Sciatic nerve (tissue), 2 donors: ENCODE measurements at regions not wholly inside any gene's neighbourhood (a gene's known extent, or its start where the extent isn't known, plus 50 kb on each side); places are given as distances from the start of the nearest gene placed in this dataset.
"Not testable (repeated sequence)": the region's sequence is repeated elsewhere in the genome, so short reads cannot be mapped to it uniquely, and the experiment has no call there.

ENCODE experiments used
- ATAC-seq: fragments of 200-7000 bp; cut with Tn5 transposase; one replicate; pipeline ENCODE4 v1.9.1; 2020; ENCODE audit warnings: mild to moderate bottlenecking, moderate library complexity
- DNase-seq: peaks from one replicate; pipeline ENCODE4 v3.0.0-alpha.2; 2020; ENCODE audit warnings: low spot score
- intact Hi-C: fragments of 100-400 bp; cut with DNase I; formaldehyde crosslinking; loops from one replicate; pipeline ENCODE4 v1.14.2; 2022
- donor health status: DM: no; HTN: no; CAD: no.
- donor health status: DM: no; HTN: no; CAD: no.

DNA sequence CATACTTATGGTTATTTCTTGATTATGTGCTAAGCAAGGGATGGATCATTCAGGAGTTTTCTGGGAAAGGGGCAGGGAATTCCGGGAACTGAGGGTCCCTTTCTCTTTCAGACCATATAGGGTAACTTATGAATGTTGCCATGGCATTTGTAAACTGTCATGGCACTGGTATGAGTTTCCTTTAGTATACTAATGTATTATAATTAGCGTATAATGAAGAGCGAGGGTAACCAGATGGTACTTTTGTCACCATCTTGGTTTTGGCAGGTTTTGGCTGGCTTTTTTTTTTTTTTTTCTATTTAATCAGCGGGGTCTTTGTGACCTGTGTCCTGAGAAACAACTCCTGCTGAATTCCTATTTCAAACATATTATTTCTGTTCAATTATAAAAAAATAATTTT is 237.6 kb upstream of the PTER start:
- intact Hi-C loops: no loop called here
- DNase-seq: no peak
- no peak for ATAC-seq

DNA sequence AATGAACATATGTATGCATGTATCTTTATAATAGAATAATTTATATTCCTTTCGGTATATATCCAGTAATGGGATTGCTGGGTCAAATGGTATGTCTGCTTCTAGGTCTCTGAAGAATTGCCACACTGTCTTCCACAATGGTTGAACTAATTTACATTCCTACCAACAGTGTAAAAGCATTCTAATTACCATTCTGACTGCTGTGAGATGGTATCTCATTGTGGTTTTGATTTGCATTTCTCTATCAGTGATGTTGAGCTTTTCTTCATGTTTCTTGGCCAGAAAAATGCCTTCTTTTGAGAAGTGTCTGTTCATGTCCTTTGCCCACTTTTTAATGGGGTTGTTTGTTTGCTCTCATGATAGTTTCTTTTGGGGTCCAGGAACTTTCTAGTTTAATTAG is 213.2 kb upstream of the PTER start:
- intact Hi-C loops, DNase-seq, ATAC-seq: not testable (repeated sequence)

DNA sequence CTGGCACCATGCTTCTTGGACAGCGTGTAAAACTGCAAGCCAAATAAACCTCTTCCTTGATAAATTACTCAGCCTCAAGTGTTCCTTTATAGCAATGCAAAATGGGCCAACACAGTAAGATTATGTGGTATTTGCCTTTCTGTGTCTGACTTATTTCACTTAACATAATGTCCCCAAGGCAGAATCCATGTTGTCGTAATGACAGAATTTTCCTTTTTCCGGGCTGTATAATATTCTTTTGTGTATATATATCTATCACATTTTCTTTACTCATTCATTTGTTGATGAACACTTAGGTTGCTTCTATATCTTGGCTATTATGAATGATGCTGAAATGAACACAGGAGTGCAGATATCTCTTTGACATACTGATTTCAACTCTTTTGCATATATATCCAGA is 209.1 kb upstream of the PTER start:
- DNase-seq (no peak), ATAC-seq (no peak)
- intact Hi-C loops: no loop called here

DNA sequence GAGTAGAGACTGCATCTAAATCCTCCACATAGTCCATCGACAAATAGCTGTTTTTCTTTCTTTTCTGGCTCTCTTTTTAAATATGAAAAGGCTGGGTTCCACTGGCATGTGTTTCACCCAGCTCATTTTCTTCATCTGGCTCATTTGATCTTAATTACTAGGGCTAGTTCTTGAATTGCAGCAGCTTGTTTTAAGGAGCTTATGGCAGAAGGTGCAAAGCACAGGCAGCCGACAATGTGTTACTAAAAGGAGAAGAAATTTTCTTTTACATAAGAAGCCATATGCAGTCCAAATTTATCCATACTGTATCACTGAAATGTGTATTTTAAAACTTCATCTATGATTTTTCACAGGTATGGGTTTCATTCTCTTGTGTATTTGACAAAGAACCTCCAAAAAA is 205.6 kb upstream of the PTER start:
- ATAC-seq (no peak), DNase-seq (no peak)
- intact Hi-C loops: no loop called here

DNA sequence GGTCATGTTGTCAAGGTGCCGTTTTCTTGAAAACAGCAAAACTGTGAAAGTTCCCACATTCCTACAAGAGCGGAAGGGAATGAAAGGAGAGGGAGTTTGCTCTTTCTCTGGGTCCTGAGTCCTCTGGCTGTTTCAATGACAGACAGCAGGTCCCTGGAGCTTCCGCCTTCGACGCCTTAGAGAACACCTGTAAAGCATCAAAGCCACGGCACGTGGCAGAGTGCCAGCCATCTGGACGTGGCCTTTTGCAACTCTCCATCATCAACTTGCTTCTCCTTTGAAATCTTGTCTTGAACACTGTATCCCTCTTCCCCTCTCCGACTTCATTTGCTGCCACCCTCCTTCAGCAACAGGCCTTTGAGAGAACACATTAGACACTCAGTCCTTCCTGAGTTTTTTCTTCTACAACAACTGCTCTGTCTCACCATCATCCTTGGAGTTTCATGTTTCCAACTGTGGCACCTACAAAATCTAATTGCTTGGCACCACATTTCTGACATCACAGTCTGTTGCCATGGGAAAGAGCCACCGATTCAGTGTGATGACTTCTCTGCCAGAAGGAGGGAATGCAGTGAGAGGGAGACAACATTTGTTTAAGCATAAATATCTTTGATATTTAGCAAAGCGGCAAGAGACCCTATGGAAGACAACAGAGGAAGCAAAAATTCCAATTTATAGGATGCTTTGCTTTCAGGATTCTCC is 204.9 kb upstream of the PTER start:
- DNase-seq (no peak), ATAC-seq (no peak)
- intact Hi-C loops: no loop called here

DNA sequence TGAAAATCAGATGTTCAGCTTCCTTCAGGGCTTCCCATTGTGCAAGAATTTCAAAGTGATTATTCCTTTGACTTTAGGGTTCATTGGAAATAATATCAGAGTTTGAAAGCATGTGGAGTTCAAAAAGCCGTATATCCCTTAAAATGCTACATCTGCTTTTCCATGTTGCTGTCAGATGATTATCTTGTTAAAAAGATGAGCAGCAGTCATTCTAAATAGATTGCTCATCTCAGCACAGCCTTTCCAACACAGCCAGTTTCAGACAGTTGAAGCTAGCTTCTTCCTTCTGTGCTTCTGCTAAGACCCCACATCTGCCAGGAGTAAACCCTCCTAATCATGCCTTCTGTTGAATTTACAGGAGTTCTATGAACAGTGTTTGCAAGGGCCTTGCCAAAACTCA is 204.4 kb upstream of the PTER start:
- no peak for ATAC-seq
- no peak for DNase-seq
- intact Hi-C loops: no loop called here

DNA sequence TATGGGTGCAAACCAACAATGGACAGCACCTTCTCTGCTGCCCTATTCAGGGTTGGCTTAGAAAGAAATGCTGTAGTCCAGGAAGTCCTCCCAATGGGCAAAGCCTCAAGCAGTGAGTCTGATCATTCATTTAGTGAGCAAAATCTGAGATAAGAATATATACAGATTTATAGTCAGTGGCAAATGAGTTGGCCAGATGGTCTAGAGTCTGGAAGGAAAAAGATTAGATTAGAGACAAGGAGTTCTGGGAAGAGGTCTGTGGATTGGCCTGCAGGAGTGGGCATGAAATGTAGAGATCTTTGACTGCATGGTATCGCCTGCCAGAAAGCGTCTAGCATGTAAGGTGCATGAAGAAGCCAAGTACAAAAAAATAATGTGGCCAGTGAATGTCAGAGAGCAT is 201.9 kb upstream of the PTER start:
- ATAC-seq (no peak), DNase-seq (no peak)
- intact Hi-C loops: no loop called here

DNA sequence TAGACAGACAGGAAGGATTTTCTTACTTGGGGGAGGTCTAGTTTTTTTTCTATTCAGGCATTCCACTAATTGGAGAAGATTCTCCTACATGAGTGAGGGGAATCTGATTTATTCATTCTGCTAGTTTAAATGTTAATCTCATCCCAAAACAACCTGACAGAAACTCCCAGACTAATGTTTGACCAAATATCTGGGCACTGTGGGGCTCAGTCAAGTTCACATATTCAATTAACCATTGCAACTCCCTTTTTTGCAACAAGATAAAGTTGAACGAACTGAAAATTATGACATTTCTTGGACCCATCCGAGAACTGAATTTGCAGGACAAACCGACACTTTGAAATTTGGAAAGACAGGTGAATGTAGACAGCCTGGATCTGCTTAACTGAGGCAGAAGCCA is 194.4 kb upstream of the PTER start:
- ATAC-seq (no peak), DNase-seq (no peak)

DNA sequence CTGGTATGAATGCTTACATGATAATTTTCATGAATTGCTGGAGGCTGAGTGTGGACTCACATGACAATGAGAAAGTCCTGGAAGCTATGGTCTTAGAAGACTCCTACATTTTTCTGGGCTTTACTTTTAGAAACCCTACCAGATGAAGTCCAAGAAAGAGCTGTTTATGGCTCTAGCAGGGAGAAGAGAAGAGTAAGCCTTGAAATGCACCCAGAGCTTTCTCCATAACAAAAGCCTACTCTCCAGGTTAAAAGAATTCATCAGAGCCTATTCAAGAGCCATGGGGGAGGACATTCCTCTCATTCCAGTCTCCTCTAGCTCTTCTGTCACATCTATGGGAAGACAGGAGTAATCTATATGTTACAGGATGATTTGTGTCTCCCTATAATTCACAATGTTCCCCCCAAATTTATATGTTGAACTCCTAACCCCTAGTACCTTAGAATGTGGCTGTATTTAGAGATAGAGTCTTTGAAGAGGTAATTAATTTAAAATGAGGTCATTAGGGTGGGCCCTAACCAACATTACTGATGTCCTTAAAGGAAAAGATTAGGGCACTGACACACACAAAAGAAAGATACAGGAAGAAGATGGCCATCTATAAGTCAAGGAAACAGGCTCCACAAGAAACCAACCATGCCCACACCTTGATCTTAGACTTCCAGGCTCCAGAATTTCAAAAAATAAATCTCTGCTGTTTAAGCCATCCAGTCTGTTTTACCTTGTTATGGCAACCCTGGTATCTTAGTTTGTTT is 193.8 kb upstream of the PTER start:
- DNase-seq: no peak
- ATAC-seq: no peak
- intact Hi-C loops: loop anchor here (1.0 kb wide), 1 partner anchor 23 kb away; no protein-coding TSS in a partner anchor

More for the DNA sequence above, 194.4 kb upstream of the PTER start:
- intact Hi-C loops: loop anchor here (1.0 kb wide), 1 partner anchor 24 kb away; no protein-coding TSS in a partner anchor

DNA sequence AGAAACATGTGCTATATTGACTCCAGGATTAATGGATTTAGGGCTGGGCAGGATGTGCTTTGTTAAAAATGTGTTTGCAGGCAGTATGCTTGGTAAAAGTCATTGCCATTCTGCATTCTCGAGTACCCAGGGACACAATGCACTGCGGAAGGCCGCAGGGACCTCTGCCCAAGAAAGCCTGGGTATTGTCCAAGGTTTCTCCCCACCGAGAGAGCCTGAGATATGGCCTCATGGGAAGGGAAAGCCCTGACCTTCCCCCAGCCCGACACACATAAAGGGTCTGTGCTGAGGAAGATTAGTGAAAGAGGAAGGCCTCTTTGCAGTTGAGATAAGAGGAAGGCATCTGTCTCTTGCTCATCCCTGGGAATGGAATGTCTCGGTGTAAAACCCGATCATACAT is 186.7 kb upstream of the PTER start:
- DNase-seq, intact Hi-C loops: not testable (repeated sequence)

DNA sequence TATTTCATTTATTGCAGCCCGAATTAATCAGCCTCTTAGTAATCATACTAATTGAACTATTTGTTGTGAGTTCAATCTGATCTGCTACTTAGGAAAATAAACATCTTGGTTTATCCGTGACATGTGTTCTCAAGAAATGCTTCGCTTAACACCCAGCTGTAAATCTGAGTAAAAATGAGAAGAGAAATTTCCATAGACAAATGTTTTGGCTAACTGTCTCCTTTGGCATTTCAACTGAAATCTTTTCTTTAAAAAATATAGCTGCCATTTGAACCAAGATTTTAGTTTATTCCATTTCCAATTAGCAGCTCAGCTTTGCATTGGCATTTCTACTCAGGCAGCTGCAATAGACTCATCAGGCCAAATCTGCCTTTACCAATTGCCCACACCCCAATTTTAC is 180.5 kb upstream of the PTER start:
- DNase-seq (no peak), ATAC-seq (no peak)
- intact Hi-C loops: no loop called here

More for the DNA sequence above, 186.7 kb upstream of the PTER start:
- ATAC-seq: not testable (repeated sequence)

DNA sequence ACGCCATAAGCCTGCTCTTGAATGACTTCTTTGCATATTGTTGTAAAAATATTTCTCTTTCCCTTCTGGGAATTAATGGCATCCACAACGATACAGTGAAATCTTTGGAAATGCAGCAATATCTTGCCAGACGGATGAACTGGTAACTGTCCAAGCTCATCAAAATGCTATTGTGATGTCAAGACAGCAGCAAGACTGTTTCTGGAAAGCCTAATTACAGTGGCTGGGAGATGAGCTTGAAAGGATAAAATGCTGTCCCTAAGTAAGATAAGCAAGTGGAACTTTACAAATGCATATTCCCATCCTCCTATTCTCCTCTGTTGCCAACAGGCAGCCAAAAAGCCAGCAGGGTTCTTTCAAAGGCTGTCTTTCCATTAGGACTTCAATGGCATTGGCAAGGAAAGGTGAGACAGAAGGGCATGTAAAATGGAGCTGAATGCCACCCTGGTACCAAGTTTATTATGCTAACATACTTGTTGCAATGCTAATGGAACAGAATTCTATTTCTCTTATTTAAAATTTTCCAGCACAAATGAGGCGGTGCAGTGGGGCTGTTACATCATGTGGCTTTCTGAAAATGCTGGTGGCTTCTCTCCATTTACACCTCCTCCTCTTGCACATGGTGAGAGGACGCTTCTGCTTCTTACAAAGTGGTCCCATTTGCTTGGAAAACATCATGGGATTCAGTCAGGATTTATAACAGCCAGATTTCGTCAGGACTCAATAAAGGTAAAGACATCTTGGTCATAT is 178.3 kb upstream of the PTER start:
- intact Hi-C loops: no loop called here

DNA sequence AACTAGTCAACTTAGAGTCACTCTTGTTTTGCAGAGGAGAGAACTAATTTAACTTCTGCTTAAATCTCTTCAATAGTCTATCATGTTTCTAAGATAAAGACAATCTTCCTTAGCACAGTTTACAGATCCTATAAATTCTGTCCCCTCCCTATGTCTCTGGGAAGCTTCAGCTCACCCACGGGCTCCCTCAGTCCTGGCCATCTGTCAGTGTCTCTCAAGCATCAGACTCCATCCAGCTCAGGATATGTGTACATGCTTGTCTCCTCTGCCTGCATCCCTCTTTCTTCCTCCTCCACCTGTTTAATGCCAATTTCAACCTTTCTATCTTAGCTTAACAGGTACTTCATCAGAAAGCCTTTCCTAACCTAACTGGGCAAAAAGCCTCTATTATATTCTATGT is 177.1 kb upstream of the PTER start:
- DNase-seq: no peak
- ATAC-seq: no peak

More for the DNA sequence above, 178.3 kb upstream of the PTER start:
- no peak for DNase-seq
- ATAC-seq: no peak

DNA sequence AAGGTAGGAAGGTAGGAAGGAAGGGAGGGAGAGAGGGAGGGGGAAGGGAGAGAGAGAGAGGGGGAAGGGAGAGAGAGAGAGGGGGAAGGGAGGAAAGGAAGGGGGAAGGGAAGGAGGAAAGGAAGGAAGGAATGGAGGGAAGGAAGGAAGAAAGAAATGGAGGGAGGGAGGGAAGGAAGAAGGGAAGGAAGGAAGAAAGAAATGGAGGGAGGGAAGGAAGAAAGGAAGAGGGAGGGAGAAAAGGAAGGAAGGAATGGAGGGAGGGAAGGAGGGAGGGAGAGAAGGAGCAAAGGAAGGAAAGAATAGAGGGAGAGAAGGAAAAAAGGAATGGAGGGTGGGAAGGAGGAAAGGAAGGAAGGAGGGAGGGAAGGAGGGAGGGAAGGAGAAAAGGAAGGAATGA is 176.4 kb upstream of the PTER start:
- no peak for DNase-seq
- intact Hi-C loops: no loop called here
- ATAC-seq: no peak

More for the DNA sequence above, 177.1 kb upstream of the PTER start:
- intact Hi-C loops: no loop called here

DNA sequence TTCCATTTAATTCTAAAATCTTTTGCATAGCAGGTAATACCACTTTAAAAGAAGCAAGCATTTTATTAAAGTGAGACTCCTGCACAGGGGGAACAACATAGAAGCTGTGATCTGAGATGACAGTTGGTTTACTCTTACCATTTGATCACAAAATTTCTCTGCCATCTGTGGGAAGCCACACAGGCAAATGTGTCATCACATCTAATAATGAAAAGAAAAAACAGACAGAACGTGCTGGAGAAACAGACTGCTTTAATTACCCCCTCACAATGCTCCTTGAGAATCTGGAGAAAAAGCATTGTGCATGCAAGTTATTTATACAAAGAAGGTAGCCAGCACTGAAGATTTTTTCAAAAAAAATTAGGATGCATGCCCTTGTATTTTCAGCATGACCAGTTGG is 165.2 kb upstream of the PTER start:
- DNase-seq (no peak), ATAC-seq (no peak)
- intact Hi-C loops: no loop called here

DNA sequence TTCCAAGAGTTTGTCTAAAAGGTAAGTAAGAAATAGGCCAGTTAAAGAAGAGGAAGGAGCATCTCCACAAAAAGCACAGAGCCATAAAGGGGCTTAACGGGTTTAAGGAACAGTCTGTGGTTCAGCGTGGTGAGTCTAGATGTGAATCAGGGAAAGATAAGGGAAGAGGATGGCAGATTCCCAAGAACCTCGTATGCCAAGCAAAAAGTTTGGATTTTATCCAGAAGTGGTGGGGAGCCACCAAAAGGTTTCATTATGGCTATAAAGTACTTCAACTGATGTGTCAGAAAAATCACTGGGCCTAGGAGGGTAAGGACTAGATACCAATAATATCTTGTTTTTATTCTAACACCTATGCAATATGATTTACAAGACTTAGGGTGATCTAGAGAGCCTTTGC is 161.9 kb upstream of the PTER start:
- ATAC-seq: no peak
- intact Hi-C loops: no loop called here
- DNase-seq: no peak

DNA sequence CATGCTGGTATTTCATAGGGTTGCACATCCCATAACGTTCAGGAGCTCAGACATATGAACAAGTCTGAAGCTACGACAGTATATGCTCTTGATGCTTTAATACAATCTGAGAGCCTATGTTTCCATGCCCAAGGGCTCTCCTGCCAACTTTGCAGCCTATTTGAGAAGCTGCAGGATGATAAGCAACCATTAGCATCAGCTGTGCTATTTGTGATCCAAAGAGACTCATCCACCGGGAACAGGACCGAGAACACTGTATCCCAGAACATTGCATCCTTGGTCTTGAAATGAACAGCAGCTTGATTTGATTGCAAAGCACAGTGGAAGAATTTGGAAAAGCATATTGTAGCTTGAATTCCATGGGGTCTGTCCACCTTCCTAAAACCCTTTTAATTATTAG is 156.2 kb upstream of the PTER start:
- ATAC-seq (no peak), DNase-seq (no peak)
- intact Hi-C loops: no loop called here

DNA sequence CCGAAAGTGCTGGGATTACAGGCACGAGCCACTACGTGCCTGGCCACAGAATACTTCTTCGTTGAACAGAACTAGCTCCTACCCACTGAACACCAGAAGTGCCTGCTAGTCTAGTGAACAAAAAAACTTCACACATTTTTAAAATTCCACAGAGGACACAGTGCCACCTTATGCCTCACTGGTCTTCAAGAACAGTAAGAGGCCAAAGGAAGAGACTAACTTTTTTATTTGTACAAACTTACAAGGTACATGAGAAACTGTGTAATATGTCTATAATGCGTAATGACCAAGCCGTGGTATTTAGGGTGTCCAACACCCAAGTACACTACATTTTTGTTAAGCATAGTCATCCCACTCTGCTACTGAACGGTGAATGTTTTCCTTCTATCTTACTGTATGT is 144.4 kb upstream of the PTER start:
- DNase-seq: no peak
- intact Hi-C loops: no loop called here
- ATAC-seq: no peak

DNA sequence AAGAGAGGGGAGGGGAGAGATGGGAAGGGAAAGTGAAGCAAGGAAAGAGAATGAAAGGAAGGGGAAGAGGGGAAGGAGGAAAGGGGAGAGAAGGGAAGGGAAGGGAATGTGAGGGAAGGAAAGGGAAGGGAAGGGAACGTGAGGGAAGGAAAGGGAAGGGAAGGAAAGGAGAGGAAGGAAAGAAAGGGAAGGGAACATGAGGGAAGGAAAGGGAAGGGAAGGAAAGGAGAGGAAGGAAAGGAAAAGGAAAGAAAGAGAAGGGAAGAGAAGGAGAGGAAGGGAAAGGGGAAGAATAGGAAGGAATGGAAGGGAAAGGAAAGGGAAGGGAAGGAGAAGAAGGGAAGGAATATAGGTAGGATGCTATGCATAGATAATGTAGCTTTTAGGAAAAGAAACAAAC is 139.7 kb upstream of the PTER start:
- DNase-seq: no peak
- intact Hi-C loops: no loop called here
- no peak for ATAC-seq

DNA sequence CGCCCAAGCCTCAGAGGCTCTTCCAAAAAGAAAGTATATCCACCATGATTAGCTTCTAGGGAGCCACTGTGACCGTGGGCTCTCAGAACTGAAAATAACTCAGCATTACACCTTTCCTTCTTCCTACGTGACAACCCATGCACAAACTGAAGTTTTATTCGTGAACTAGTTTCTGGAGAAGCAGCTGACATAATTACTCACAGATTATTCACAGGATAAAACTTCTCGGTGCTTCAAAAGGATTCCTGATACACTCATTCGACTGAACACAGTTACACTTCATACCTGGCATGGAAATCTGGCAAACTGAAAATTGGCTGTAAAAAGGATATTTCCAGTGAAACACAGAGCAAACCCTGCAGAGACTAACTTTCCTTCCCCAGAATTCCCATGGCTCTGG is 139.2 kb upstream of the PTER start:
- ATAC-seq (no peak), DNase-seq (no peak)
- intact Hi-C loops: no loop called here
